Subcutaneous abdominal adipose tissue (tissue), 5 donors: ENCODE measurements at regions not wholly inside any gene's neighbourhood (a gene's known extent, or its start where the extent isn't known, plus 50 kb on each side); places are given as distances from the start of the nearest gene placed in this dataset.

Experiments used
- H3K27ac ChIP-seq: one replicate; pipeline ENCODE4 v1.7.0; 2013; ENCODE audit warnings: low read depth, mild to moderate bottlenecking, inconsistent platforms, low read length, moderate library complexity
- H3K27me3 ChIP-seq, 5 donors: one replicate each; pipeline ENCODE4 v1.7.0; 2013; ENCODE audit warnings: low read length in 5 of 5, inconsistent platforms in 1 of 5; ENCODE audit not compliant: control insufficient read depth in 5 of 5, insufficient read depth in 4 of 5
- H3K36me3 ChIP-seq, 5 donors: one replicate each; pipeline ENCODE4 v1.7.0; 2013; ENCODE audit warnings: low read length in 5 of 5; ENCODE audit not compliant: control insufficient read depth in 5 of 5, insufficient read depth in 5 of 5
- H3K4me1 ChIP-seq, 5 donors: one replicate each; pipeline ENCODE4 v1.7.0; 2013; ENCODE audit warnings: low read length in 5 of 5, mild to moderate bottlenecking in 3 of 5, moderate library complexity in 1 of 5; ENCODE audit not compliant: control insufficient read depth in 5 of 5, insufficient read depth in 5 of 5
- H3K4me3 ChIP-seq, 5 donors: one replicate each; pipeline ENCODE4 v1.7.0; 2013; ENCODE audit warnings: low read length in 5 of 5, low read depth in 1 of 5
- H3K9ac ChIP-seq, 5 donors: one replicate each; pipeline ENCODE4 v1.7.0; 2013; ENCODE audit warnings: low read length in 5 of 5, mild to moderate bottlenecking in 4 of 5, moderate library complexity in 3 of 5
- H3K9me3 ChIP-seq, 5 donors: one replicate each; pipeline ENCODE4 v1.7.0; 2013; ENCODE audit warnings: low read length in 5 of 5; ENCODE audit not compliant: control insufficient read depth in 5 of 5
- donor health status: healthy.
- donor health status: healthy.
- donor health status: healthy.
- donor health status: healthy.
- donor health status: healthy.

DNA sequence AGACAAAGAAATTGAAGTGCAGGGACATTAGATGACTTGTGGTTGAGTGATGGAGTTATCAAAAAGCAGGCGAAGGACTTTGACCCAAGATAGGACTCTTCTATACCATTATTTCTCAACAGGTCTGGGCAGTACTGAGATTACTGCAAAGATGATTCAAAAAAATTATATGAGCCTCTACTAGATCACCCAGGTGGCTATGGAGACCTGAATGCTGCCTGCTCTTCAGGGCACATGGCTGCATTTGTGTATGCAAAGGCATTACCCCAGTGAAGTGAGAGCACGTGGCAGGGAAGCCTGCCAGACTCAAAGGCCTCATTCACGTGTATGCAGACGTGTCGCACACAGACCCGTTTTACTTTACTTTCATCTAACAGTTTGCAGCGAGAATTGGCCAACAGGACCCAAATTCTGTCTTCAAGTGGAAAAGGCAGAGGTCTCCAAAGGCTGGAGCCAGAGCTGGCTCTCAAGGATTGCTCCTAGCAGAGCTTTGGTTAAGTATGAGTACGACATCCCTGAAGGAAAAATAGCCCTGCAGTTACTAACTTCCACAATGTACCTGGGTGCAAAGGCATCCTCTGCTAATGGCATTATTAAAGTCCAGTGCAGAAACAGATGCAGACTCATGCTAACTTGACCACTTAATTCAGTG is 113.8 kb upstream of the ARMC2 start:
- Histone ChIP-seq H3K4me1 (peaks cover 0 to 17% (median 13%) of the 10 kb centered on the region in 5 donors), H3K4me3 (no peak overlapping the region), H3K9me3 (no peaks in the 10 kb centered on the region), H3K9ac (no peak overlapping the region), H3K36me3 (no peaks in the 10 kb centered on the region), H3K27me3 (no peaks in the 10 kb centered on the region), H3K27ac (no peak overlapping the region)

GRCh38 chr6:108735310-108736001 is 112.8 kb upstream of the ARMC2 start:
- H3K27ac ChIP-seq, result no peak overlapping the region

GRCh38 chr6:108736002-108736361 is 112.2 kb upstream of the ARMC2 start:
- no peak overlapping the region for H3K27ac ChIP-seq
- H3K4me3 ChIP-seq, result no peak overlapping the region
- no peaks in the 10 kb centered on the region for H3K9me3 ChIP-seq
- H3K27me3 ChIP-seq, result no peaks in the 10 kb centered on the region
- no peaks in the 10 kb centered on the region for H3K36me3 ChIP-seq
- H3K4me1 ChIP-seq, result peaks cover 0 to 22% (median 9%) of the 10 kb centered on the region in 5 donors
- no peak overlapping the region for H3K9ac ChIP-seq

More at GRCh38 chr6:108735310-108736001, 112.8 kb upstream of the ARMC2 start:
- H3K4me3 ChIP-seq, result no peak overlapping the region
- H3K27me3 ChIP-seq, result no peaks in the 10 kb centered on the region
- H3K9ac ChIP-seq, result no peak overlapping the region
- H3K4me1 ChIP-seq, result peaks cover 0 to 22% (median 13%) of the 10 kb centered on the region in 5 donors
- H3K9me3 ChIP-seq, result no peaks in the 10 kb centered on the region
- no peaks in the 10 kb centered on the region for H3K36me3 ChIP-seq

GRCh38 chr6:108736832-108737231 is 111.4 kb upstream of the ARMC2 start:
- H3K36me3 ChIP-seq, result no peaks in the 10 kb centered on the region
- H3K27me3 ChIP-seq, result no peaks in the 10 kb centered on the region
- peak overlapping the region in 1 of 5 donors; percentile 8 for H3K9ac ChIP-seq
- peaks cover 0 to 22% (median 9%) of the 10 kb centered on the region in 5 donors for H3K4me1 ChIP-seq
- no peak overlapping the region for H3K27ac ChIP-seq
- H3K4me3 ChIP-seq, result no peak overlapping the region
- H3K9me3 ChIP-seq, result no peaks in the 10 kb centered on the region

DNA sequence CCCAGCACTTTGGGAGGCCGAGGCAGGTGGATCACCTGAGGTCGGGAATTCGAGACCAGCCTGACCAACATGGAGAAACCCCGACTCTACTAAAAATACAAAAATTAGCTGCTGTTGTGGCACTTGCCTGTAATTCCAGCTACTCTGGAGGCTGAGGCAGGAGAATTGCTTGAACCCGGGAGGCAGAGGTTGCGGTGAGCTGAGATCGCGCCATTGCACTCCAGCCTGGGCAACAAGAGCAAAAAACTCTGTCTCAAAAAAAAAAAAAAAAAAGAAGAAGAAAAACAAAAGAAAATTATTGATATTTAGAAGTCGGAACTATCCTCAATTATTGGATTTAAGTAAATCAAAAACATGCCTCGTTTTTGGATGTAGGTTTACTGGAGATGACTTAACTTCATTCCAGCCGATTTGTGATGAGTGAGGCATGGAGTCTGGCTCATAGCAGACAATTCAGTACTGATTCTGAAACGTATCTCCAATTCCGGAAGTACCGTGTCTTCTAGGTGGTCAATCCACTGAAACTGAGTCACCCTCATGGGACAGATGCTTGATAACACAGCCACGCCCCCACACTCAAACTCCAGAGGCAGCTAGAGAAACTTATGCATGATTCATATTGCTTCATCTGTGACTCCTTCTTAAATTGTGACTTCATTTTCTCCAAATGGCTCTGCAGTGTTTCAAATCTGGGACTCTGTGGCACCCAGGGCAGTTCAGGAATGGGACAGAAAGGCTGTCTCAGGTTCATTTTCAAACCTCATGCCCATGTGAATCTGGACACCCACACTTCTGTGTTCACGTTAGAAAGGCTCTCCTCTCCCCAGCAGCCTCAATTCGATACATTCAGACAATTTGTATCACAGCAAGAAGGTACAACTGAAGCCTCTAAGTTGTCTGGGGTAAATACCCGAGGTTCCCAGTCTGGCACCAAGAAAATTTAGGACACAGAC is 110.4 kb upstream of the ARMC2 start:
- Histone ChIP-seq H3K27me3 (no peaks in the 10 kb centered on the region), H3K36me3 (no peaks in the 10 kb centered on the region), H3K27ac (no peak overlapping the region), H3K9me3 (no peaks in the 10 kb centered on the region), H3K4me3 (no peak overlapping the region), H3K4me1 (peaks cover 0 to 22% (median 9%) of the 10 kb centered on the region in 5 donors), H3K9ac (peak overlapping the region in 2 of 5 donors; percentile 1 to 11)

- Histone ChIP-seq H3K27ac (no peak overlapping the region), H3K4me3 (peak overlapping the region in 1 of 5 donors; percentile 8), H3K9ac (no peak overlapping the region), H3K4me1 (peaks cover 0 to 25% (median 9%) of the 10 kb centered on the region in 5 donors), H3K36me3 (no peaks in the 10 kb centered on the region), H3K27me3 (no peaks in the 10 kb centered on the region), H3K9me3 (no peaks in the 10 kb centered on the region)
Observed at GRCh38 chr6:108738684-108739416, 109.4 kb upstream of the ARMC2 start.

DNA sequence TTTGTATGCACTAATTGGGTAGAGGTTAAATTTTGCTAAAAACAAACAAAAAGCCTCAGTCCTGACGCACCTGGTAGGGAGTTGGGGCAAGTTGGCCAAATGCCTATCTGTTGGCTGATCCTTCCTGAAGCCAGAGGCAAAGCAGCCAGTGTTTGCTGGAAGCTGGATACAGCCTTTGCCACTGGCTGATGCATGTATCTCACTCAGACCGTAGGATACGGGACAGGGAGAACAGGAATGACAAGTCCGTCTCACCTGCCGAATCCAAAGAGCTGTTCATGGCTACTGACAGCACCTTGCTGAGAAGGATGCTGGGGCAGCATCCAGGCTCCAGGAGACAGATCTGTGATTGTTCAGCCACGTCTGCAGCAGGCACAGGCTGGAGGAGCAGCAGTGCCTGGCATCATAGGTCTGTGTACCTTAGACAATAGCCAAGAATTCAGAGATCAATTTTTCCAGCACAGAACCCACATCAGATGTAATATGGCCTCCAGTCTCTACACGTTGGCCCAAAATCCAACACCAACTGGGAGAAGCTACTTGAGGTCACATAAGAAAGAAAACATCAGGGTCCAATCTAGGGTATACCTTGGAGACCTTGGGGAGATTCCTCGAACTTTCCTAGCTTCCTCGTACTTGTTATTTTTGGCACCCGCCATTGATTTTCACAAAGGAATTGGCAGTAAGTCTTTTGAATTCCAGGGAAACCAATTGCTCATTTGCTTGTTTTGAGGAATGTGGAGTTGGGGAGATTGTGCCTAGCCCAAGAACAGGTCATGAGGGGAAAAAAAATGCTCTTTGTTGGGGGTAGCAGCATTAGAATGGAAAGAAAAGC is 108.5 kb upstream of the ARMC2 start:
- H3K36me3 ChIP-seq, result no peaks in the 10 kb centered on the region
- H3K9me3 ChIP-seq, result no peaks in the 10 kb centered on the region
- H3K4me1 ChIP-seq, result peaks cover 0 to 25% (median 9%) of the 10 kb centered on the region in 5 donors
- no peak overlapping the region for H3K4me3 ChIP-seq
- H3K27ac ChIP-seq, result no peak overlapping the region
- H3K9ac ChIP-seq, result no peak overlapping the region
- no peaks in the 10 kb centered on the region for H3K27me3 ChIP-seq

- H3K27me3 ChIP-seq, result no peaks in the 10 kb centered on the region
- no peak overlapping the region for H3K27ac ChIP-seq
- H3K9me3 ChIP-seq, result no peaks in the 10 kb centered on the region
- no peak overlapping the region for H3K9ac ChIP-seq
- no peaks in the 10 kb centered on the region for H3K36me3 ChIP-seq
- peaks cover 0 to 25% (median 3%) of the 10 kb centered on the region in 5 donors for H3K4me1 ChIP-seq
- H3K4me3 ChIP-seq, result no peak overlapping the region
Observed at GRCh38 chr6:108741331-108741989, 106.8 kb upstream of the ARMC2 start.
